ENCODE measurements at regions not wholly inside any gene's neighbourhood (a gene's known extent, or its start where the extent isn't known, plus 50 kb on each side); places are given as distances from the start of the nearest gene placed in this dataset.

- TF ChIP-seq CTCF (conservative IDR thresholded peaks at IDR 0.05; ENCODE audit: low read depth, low read length), result no peak
- TF ChIP-seq EZH2 (IDR thresholded peaks at IDR 0.05; ENCODE audit: low read length, unreplicated experiment), result no peak
Measured at GRCh38 chr5:74429495-74429894, 211.0 kb downstream of the ENC1 start.
